ENCODE measurements at regions not wholly inside any gene's neighbourhood (a gene's known extent, or its start where the extent isn't known, plus 50 kb on each side); places are given as distances from the start of the nearest gene placed in this dataset.
"Not testable (repeated sequence)": the region's sequence is repeated elsewhere in the genome, so short reads cannot be mapped to it uniquely, and the experiment has no call there.

GRCh38 chr10:124210263-124210662 is 116.9 kb upstream of the CHST15 start:
- no peak for DNase-seq

GRCh38 chr10:124207391-124207790 is 114.0 kb upstream of the CHST15 start:
- no peak for DNase-seq

- no peak for DNase-seq
Measured at GRCh38 chr10:124206616-124207015, 113.2 kb upstream of the CHST15 start.

- DNase-seq: no peak
Measured at GRCh38 chr10:124205432-124205831, 112.0 kb upstream of the CHST15 start.

- DNase-seq: no peak
Measured at GRCh38 chr10:124204726-124205125, 111.3 kb upstream of the CHST15 start.

GRCh38 chr10:124200011-124200410 is 106.6 kb upstream of the CHST15 start:
- DNase-seq: no peak

GRCh38 chr10:124198871-124199270 is 105.5 kb upstream of the CHST15 start:
- DNase-seq: no peak

- DNase-seq: no peak
Measured at GRCh38 chr10:124198125-124198501, 104.7 kb upstream of the CHST15 start.

GRCh38 chr10:124197371-124198124 is 104.2 kb upstream of the CHST15 start:
- DNase-seq: peak in 1 of 2 donors; percentile 36

GRCh38 chr10:124196659-124197058 is 103.3 kb upstream of the CHST15 start:
- DNase-seq: no peak

- peak in 1 of 2 donors; percentile 15 for DNase-seq
Measured at GRCh38 chr10:124194199-124194824, 100.9 kb upstream of the CHST15 start.

GRCh38 chr10:124193309-124193696 is 99.9 kb upstream of the CHST15 start:
- DNase-seq: no peak

- not testable (repeated sequence) for DNase-seq
Measured at GRCh38 chr10:124192664-124193308, 99.4 kb upstream of the CHST15 start.

GRCh38 chr10:124190476-124190875 is 97.1 kb upstream of the CHST15 start:
- peak; percentile 39 to 44 for DNase-seq

- no peak for DNase-seq
Measured at GRCh38 chr10:124186956-124187355, 93.6 kb upstream of the CHST15 start.

- no peak for DNase-seq
Measured at GRCh38 chr10:124185084-124185483, 91.7 kb upstream of the CHST15 start.

- DNase-seq: no peak
Measured at GRCh38 chr10:124184208-124184830, 90.9 kb upstream of the CHST15 start.

- no peak for DNase-seq
Measured at GRCh38 chr10:124183617-124184016, 90.2 kb upstream of the CHST15 start.

GRCh38 chr10:124182088-124182541 is 88.7 kb upstream of the CHST15 start:
- no peak for DNase-seq

GRCh38 chr10:124181656-124182055 is 88.3 kb upstream of the CHST15 start:
- DNase-seq: no peak

GRCh38 chr10:124180947-124181549 is 87.7 kb upstream of the CHST15 start:
- no peak for DNase-seq

GRCh38 chr10:124180044-124180745 is 86.8 kb upstream of the CHST15 start:
- DNase-seq: no peak

Data from inflammatory macrophage (primary cell).